ENCODE measurements at regions not wholly inside any gene's neighbourhood (a gene's known extent, or its start where the extent isn't known, plus 50 kb on each side); places are given as distances from the start of the nearest gene placed in this dataset.
A peak's percentile ranks its signal among the peaks of the same experiment; 100 is the strongest.

DNA sequence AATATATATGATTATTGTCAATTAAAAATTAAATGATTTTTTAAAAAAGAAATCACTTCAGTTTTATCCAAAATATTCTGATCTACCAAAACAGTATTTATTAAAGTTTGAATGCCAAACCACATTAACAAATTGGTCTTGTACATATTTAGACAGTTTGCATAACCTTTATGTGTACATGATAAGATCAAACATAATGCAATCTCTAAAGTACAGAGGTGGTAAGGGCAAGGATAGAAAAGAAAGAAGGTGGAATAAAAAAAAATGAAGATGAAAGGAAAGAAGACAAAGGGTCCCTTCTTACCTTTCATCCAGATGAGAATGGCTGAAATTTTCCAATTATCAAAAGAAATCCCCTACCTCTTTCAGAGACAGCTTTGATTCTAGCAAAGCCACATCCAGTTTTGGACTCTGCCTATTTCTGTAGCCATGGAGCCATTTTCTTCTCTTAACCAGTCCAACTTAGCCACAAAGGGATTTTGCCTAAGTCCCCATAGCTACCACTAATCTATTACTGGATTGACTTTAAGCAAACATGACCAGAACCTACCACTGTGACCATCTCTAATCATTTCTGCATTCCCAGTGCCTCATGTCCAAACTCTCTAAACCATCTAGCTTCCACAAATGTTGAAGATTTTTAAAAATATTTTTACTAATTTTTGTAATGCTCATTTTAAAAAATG lies 133.3 kb upstream of the TRPM3 start:
- Histone ChIP-seq H3K27me3 (ENCODE audit: insufficient read depth, low read depth) (no peaks in the 10 kb centered on the region), H3K27ac (no peak overlapping the region), H3K4me3 (IDR thresholded peaks at IDR 0.05; ENCODE audit: insufficient read depth, low read depth, low read length) (no peak overlapping the region), H3K79me2 (ENCODE audit: insufficient read depth, low read depth) (no peaks in the 10 kb centered on the region), H3K4me2 (no peak overlapping the region), H2AFZ (ENCODE audit: low read depth) (no peak overlapping the region), H4K20me1 (ENCODE audit: insufficient read depth) (no peaks in the 10 kb centered on the region), H3K4me1 (ENCODE audit: low read depth, poor library complexity, severe bottlenecking) (no peaks in the 10 kb centered on the region), H3K36me3 (ENCODE audit: insufficient read depth) (no peaks in the 10 kb centered on the region), H3K9ac (no peak overlapping the region)
- TF ChIP-seq, protein P1, sequence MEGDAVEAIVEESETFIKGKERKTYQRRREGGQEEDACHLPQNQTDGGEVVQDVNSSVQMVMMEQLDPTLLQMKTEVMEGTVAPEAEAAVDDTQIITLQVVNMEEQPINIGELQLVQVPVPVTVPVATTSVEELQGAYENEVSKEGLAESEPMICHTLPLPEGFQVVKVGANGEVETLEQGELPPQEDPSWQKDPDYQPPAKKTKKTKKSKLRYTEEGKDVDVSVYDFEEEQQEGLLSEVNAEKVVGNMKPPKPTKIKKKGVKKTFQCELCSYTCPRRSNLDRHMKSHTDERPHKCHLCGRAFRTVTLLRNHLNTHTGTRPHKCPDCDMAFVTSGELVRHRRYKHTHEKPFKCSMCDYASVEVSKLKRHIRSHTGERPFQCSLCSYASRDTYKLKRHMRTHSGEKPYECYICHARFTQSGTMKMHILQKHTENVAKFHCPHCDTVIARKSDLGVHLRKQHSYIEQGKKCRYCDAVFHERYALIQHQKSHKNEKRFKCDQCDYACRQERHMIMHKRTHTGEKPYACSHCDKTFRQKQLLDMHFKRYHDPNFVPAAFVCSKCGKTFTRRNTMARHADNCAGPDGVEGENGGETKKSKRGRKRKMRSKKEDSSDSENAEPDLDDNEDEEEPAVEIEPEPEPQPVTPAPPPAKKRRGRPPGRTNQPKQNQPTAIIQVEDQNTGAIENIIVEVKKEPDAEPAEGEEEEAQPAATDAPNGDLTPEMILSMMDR (conservative IDR thresholded peaks at IDR 0.05; ENCODE audit: low read depth, low read length), result no peak

DNA sequence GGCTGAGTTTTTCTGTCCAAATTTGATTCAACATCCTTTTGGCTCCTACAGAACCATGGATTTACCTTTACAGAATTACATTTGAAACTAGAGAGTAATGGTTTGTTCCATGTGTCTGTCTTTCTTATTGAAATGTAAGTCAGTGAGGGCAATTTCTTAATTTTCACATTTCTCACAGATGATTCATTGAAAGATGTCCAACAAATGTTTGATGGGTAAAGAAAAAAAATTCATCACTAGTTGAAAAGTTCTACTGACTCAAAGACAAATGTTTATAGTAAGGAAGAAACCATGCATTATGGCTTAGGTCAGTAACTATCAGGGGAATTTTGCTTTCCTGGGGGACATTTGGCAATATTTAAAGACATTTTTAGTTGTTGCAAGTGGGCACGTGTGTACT lies 131.6 kb upstream of the TRPM3 start:
- Histone ChIP-seq H3K79me2 (ENCODE audit: insufficient read depth, low read depth) (no peaks in the 10 kb centered on the region), H3K27me3 (ENCODE audit: insufficient read depth, low read depth) (no peaks in the 10 kb centered on the region), H4K20me1 (ENCODE audit: insufficient read depth) (no peaks in the 10 kb centered on the region), H3K27ac (no peak overlapping the region), H3K4me2 (no peak overlapping the region), H3K4me1 (ENCODE audit: low read depth, poor library complexity, severe bottlenecking) (no peaks in the 10 kb centered on the region), H2AFZ (ENCODE audit: low read depth) (no peak overlapping the region), H3K9ac (no peak overlapping the region), H3K4me3 (IDR thresholded peaks at IDR 0.05; ENCODE audit: insufficient read depth, low read depth, low read length) (no peak overlapping the region), H3K36me3 (ENCODE audit: insufficient read depth) (no peaks in the 10 kb centered on the region)
- TF ChIP-seq, protein P1 (conservative IDR thresholded peaks at IDR 0.05; ENCODE audit: low read depth, low read length), result no peak

DNA sequence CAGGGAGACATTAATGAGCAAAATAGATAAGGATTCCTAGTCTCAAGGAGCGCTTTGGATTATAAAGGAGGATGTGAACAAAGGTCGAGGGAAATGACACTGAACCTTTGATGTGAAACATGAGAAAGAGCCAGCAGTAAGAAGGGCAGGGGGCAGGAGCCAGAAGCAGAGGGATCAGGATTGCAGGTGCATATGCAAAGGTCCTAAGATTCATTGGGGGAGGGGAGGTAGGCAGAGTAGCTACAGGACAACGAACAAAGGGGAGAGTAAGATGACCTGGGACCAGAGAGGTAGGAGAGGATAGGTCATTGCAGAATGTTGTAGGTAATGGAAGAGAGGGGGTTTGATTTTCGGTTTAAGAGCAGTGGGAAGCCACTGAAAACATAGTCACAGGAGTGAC lies 129.2 kb upstream of the TRPM3 start:
- Histone ChIP-seq H3K27me3 (ENCODE audit: insufficient read depth, low read depth) (no peaks in the 10 kb centered on the region), H3K9ac (no peak overlapping the region), H2AFZ (ENCODE audit: low read depth) (no peak overlapping the region), H3K4me3 (IDR thresholded peaks at IDR 0.05; ENCODE audit: insufficient read depth, low read depth, low read length) (no peak overlapping the region), H4K20me1 (ENCODE audit: insufficient read depth) (no peaks in the 10 kb centered on the region), H3K4me2 (no peak overlapping the region), H3K4me1 (ENCODE audit: low read depth, poor library complexity, severe bottlenecking) (no peaks in the 10 kb centered on the region), H3K36me3 (ENCODE audit: insufficient read depth) (no peaks in the 10 kb centered on the region), H3K27ac (no peak overlapping the region), H3K79me2 (ENCODE audit: insufficient read depth, low read depth) (no peaks in the 10 kb centered on the region)
- TF ChIP-seq, protein P1 (conservative IDR thresholded peaks at IDR 0.05; ENCODE audit: low read depth, low read length), result no peak

DNA sequence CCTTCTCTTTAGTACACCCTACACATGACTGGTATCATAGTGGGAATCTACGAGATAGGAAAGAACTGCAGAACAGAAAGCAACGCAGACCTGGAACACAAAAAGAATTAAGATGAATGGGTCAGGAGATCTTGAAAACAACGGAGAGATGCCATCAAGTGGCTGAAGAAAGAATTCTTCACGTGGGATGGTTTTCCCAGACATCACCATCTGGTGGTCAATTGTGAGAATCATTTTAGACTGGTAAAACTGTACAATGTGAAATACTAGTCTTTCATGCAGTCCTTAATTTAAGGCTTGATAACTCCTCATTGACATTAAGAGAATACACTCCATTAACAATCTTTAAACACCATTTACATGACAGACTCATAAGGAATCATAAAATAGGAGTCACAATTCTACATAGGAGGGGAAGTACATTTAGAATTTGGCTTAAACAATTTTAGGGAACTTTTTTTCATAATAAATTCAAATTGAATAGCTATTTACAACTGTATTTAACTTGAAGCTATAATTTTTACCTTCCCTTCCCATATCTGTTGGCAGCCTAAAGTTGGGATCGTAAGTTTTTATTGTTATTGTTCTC lies 128.4 kb upstream of the TRPM3 start:
- TF ChIP-seq, protein P1 (conservative IDR thresholded peaks at IDR 0.05; ENCODE audit: low read depth, low read length), result peak; percentile 74
- Histone ChIP-seq H3K4me2 (no peak overlapping the region; the same call in 1 of the 2 replicates), H3K27me3 (ENCODE audit: insufficient read depth, low read depth) (no peaks in the 10 kb centered on the region), H3K9ac (no peak overlapping the region), H3K4me3 (IDR thresholded peaks at IDR 0.05; ENCODE audit: insufficient read depth, low read depth, low read length) (no peak overlapping the region), H3K27ac (no peak overlapping the region), H3K36me3 (ENCODE audit: insufficient read depth) (no peaks in the 10 kb centered on the region), H4K20me1 (ENCODE audit: insufficient read depth) (no peaks in the 10 kb centered on the region), H3K4me1 (ENCODE audit: low read depth, poor library complexity, severe bottlenecking) (no peaks in the 10 kb centered on the region), H3K79me2 (ENCODE audit: insufficient read depth, low read depth) (no peaks in the 10 kb centered on the region), H2AFZ (ENCODE audit: low read depth) (peak overlapping the region; percentile 37; the same call in 1 of the 2 replicates)
